ENCODE measurements at regions not wholly inside any gene's neighbourhood (a gene's known extent, or its start where the extent isn't known, plus 50 kb on each side); places are given as distances from the start of the nearest gene placed in this dataset.
"Not testable (repeated sequence)": the region's sequence is repeated elsewhere in the genome, so short reads cannot be mapped to it uniquely, and the experiment has no call there.

- no peak for DNase-seq (ENCODE audit: low spot score)
These were observed 295.2 kb upstream of the HS6ST1 start for GRCh38 chr2:128613876-128614275.

- not testable (repeated sequence) for DNase-seq (ENCODE audit: low spot score)
These were observed 296.2 kb upstream of the HS6ST1 start for GRCh38 chr2:128614907-128615306.

GRCh38 chr2:128615571-128615970, 296.9 kb upstream of the HS6ST1 start:
- no peak for DNase-seq (ENCODE audit: low spot score)

GRCh38 chr2:128617029-128617590, 298.4 kb upstream of the HS6ST1 start:
- no peak for DNase-seq (ENCODE audit: low spot score)

- no peak for DNase-seq (ENCODE audit: low spot score)
These were observed 299.0 kb upstream of the HS6ST1 start for GRCh38 chr2:128617661-128618060.

- DNase-seq (ENCODE audit: low spot score): no peak
These were observed 300.0 kb upstream of the HS6ST1 start for GRCh38 chr2:128618642-128619041.

GRCh38 chr2:128619471-128620325, 301.0 kb upstream of the HS6ST1 start:
- no peak for DNase-seq (ENCODE audit: low spot score)

- DNase-seq (ENCODE audit: low spot score): no peak
These were observed 302.4 kb upstream of the HS6ST1 start for GRCh38 chr2:128621074-128621473.

- DNase-seq (ENCODE audit: low spot score): no peak
These were observed 303.7 kb upstream of the HS6ST1 start for GRCh38 chr2:128622371-128622770.

- DNase-seq (ENCODE audit: low spot score): no peak
These were observed 304.4 kb upstream of the HS6ST1 start for GRCh38 chr2:128622955-128623620.

- no peak for DNase-seq (ENCODE audit: low spot score)
These were observed 305.4 kb upstream of the HS6ST1 start for GRCh38 chr2:128623776-128624761.

GRCh38 chr2:128624956-128625355, 306.3 kb upstream of the HS6ST1 start:
- DNase-seq (ENCODE audit: low spot score): no peak

- DNase-seq (ENCODE audit: low spot score): no peak
These were observed 306.8 kb upstream of the HS6ST1 start for GRCh38 chr2:128625421-128625820.

GRCh38 chr2:128625963-128626759, 307.5 kb upstream of the HS6ST1 start:
- no peak for DNase-seq (ENCODE audit: low spot score)

- DNase-seq (ENCODE audit: low spot score): no peak
These were observed 308.3 kb upstream of the HS6ST1 start for GRCh38 chr2:128626760-128627511.

GRCh38 chr2:128628206-128628605, 309.5 kb upstream of the HS6ST1 start:
- DNase-seq (ENCODE audit: low spot score): no peak

- DNase-seq (ENCODE audit: low spot score): no peak
These were observed 310.3 kb upstream of the HS6ST1 start for GRCh38 chr2:128628996-128629395.

- DNase-seq (ENCODE audit: low spot score): no peak
These were observed 312.5 kb upstream of the HS6ST1 start for GRCh38 chr2:128630974-128631697.

GRCh38 chr2:128631698-128632500, 313.2 kb upstream of the HS6ST1 start:
- DNase-seq (ENCODE audit: low spot score): no peak

All from HuH-7.5 (cell line).